GM13976 (cell line): ENCODE measurements at regions not wholly inside any gene's neighbourhood (a gene's known extent, or its start where the extent isn't known, plus 50 kb on each side); places are given as distances from the start of the nearest gene placed in this dataset.

Experiments used
- DNase-seq: peaks from one replicate; pipeline ENCODE4 v3.0.0; 2012; ENCODE audit warnings: low spot score
- CTCF ChIP-seq: IDR thresholded peaks from 2 replicates; pipeline ENCODE4 v1.5.1; 2012; ENCODE audit warnings: borderline replicate concordance, mild to moderate bottlenecking; ENCODE audit not compliant: insufficient read depth; ENCODE audit errors: extremely low read depth, missing control alignments, control extremely low read depth
- in situ Hi-C: fragments of 300-500 bp; cut with MboI; formaldehyde crosslinking; loops from one replicate; pipeline ENCODE4 v1.12.0; 2022; ENCODE audit warnings: low sequenced_read_pairs, mixed read lengths, inconsistent platforms; ENCODE audit not compliant: unreplicated experiment

- no peak for TF ChIP-seq CTCF
- in situ Hi-C loops, result no loop called here
- no peak for DNase-seq
These were observed 66.9 kb upstream of the SELENOP start for GRCh38 chr5:42878550-42878949.

GRCh38 chr5:42878041-42878440 lies 66.3 kb upstream of the SELENOP start:
- in situ Hi-C loops, result no loop called here
- DNase-seq, result no peak
- no peak for TF ChIP-seq CTCF

- in situ Hi-C loops, result no loop called here
- DNase-seq, result no peak
- TF ChIP-seq CTCF, result no peak
These were observed 65.7 kb upstream of the SELENOP start for GRCh38 chr5:42877431-42877830.

GRCh38 chr5:42876375-42876844 lies 64.7 kb upstream of the SELENOP start:
- in situ Hi-C loops, result no loop called here
- DNase-seq, result no peak
- TF ChIP-seq CTCF, result no peak

- in situ Hi-C loops, result no loop called here
- no peak for TF ChIP-seq CTCF
These were observed 64.2 kb upstream of the SELENOP start for GRCh38 chr5:42875785-42876374.

GRCh38 chr5:42875211-42875610 lies 63.5 kb upstream of the SELENOP start:
- in situ Hi-C loops, result no loop called here
- TF ChIP-seq CTCF, result no peak
- no peak for DNase-seq

More at GRCh38 chr5:42875785-42876374, 64.2 kb upstream of the SELENOP start:
- no peak for DNase-seq
